ENCODE measurements at regions not wholly inside any gene's neighbourhood (a gene's known extent, or its start where the extent isn't known, plus 50 kb on each side); places are given as distances from the start of the nearest gene placed in this dataset.

- TF ChIP-seq CTCF (conservative IDR thresholded peaks at IDR 0.05; ENCODE audit: low read depth), result no peak
- H3K27ac ChIP-seq, result no peak overlapping the region
- ChIA-PET POLR2A (ENCODE audit: low non-redundant PET) (no interaction called here), CTCF (no interaction called here)
- no peak for DNase-seq (ENCODE audit: low spot score)
Measured at GRCh38 chr15:37221671-37222145, 121.4 kb upstream of the MEIS2 start.

GRCh38 chr15:37223089-37223488, 122.7 kb upstream of the MEIS2 start:
- ChIA-PET POLR2A (ENCODE audit: low non-redundant PET) (no interaction called here), CTCF (no interaction called here)
- DNase-seq (ENCODE audit: low spot score), result no peak
- no peak for TF ChIP-seq CTCF (conservative IDR thresholded peaks at IDR 0.05; ENCODE audit: low read depth)
- H3K27ac ChIP-seq, result no peak overlapping the region

- CTCF ChIA-PET, result interaction anchor here (0.6 kb wide), 1 partner anchor 1759 kb away, joined by 3 read pairs; no protein-coding TSS in a partner anchor
- DNase-seq (ENCODE audit: low spot score), result no peak
- POLR2A ChIA-PET (ENCODE audit: low non-redundant PET), result no interaction called here
- no peak for TF ChIP-seq CTCF (conservative IDR thresholded peaks at IDR 0.05; ENCODE audit: low read depth)
- H3K27ac ChIP-seq, result no peak overlapping the region
Measured at GRCh38 chr15:37229855-37230619, 129.7 kb upstream of the MEIS2 start.

DNA sequence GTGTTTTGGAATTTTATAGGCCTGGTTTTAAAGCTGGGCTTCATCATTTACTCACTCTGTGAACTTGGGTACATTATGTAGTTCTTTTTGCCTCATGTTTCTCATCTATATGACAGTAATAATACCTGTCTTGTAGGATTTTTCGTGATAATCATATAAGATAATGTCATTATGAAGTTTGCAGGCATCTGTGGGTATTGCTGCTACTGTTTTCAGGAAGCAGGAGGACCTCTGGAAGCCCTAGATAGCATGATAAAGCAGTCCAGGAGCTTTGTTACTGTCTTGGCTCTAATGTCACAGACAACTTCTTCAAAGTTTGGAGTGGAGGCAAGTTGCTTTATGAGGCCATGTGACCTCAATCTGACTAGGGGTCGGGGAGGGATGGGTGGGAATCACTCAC, 145.0 kb upstream of the MEIS2 start:
- no peak overlapping the region for H3K27ac ChIP-seq
- DNase-seq (ENCODE audit: low spot score), result no peak
- CTCF ChIA-PET, result no interaction called here
- POLR2A ChIA-PET (ENCODE audit: low non-redundant PET), result no interaction called here
- no peak for TF ChIP-seq CTCF (conservative IDR thresholded peaks at IDR 0.05; ENCODE audit: low read depth)

- DNase-seq (ENCODE audit: low spot score), result no peak
Measured at GRCh38 chr15:37246065-37246464, 145.7 kb upstream of the MEIS2 start.

DNA sequence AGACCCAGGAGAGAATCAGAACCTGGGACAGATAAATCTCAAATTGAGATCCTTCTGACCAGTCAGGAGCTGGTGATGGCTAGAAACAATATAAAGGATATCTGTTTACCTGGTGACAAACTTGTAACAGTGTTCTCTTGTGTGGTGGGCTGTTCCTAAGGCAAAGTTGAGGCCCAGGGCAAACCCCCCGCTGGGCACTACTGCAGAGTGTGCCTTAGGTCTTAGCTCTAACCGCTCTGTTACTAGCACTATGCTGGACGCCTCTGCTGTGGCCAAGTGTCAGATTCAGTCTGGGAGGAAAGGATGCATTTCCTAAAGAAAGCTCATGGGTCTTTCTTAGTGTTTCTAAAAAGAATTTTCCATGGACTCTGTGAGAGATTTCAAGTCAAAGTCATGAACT, 146.5 kb upstream of the MEIS2 start:
- no peak overlapping the region for H3K27ac ChIP-seq
- no peak for DNase-seq (ENCODE audit: low spot score)
- POLR2A ChIA-PET (ENCODE audit: low non-redundant PET), result no interaction called here
- CTCF ChIA-PET, result interaction anchor here (0.6 kb wide), 2 partner anchors 8 to 89 kb away, joined by 4 read pairs; no protein-coding TSS in a partner anchor
- no peak for TF ChIP-seq CTCF (conservative IDR thresholded peaks at IDR 0.05; ENCODE audit: low read depth)

More at GRCh38 chr15:37246065-37246464, 145.7 kb upstream of the MEIS2 start:
- CTCF ChIA-PET, result no interaction called here
- TF ChIP-seq CTCF (conservative IDR thresholded peaks at IDR 0.05; ENCODE audit: low read depth), result no peak
- H3K27ac ChIP-seq, result no peak overlapping the region
- POLR2A ChIA-PET (ENCODE audit: low non-redundant PET), result no interaction called here
